RWPE1 (cell line): ENCODE measurements at regions not wholly inside any gene's neighbourhood (a gene's known extent, or its start where the extent isn't known, plus 50 kb on each side); places are given as distances from the start of the nearest gene placed in this dataset.

ENCODE experiments used
- CTCF ChIA-PET: fragments of 350-600 bp; sonication (Branson Sonifier 250); formaldehyde crosslinking; extraction: SDS; loops from one replicate; lab custom pipeline; 2021; lab: Yijun Ruan, JAX
- POLR2A ChIA-PET: fragments of 400-600 bp; formaldehyde crosslinking; extraction: SDS; loops from one replicate; lab custom pipeline; 2020; ENCODE audit warnings: antibody characterized with exemption; ENCODE audit not compliant: low non-redundant PET; lab: Yijun Ruan, JAX
- DNase-seq: peaks from one replicate; pipeline ENCODE4 v3.0.0; 2012; ENCODE audit warnings: low spot score
- H3K27ac ChIP-seq: fragments of 450-650 bp; 2 replicates; pipeline ENCODE4 v1.5.1; 2017
- CTCF ChIP-seq: fragments of 450-650 bp; conservative IDR thresholded peaks from 2 replicates; pipeline ENCODE4 v1.5.1; 2017; ENCODE audit warnings: low read depth, mild to moderate bottlenecking

GRCh38 chr11:109853156-109853776, 239.9 kb upstream of the ZC3H12C start:
- no peak overlapping the region for H3K27ac ChIP-seq
- DNase-seq: peak; percentile 18
- peak; percentile 47 for TF ChIP-seq CTCF
- ChIA-PET POLR2A (no interaction called here), CTCF (interaction anchor here (0.6 to 3.1 kb wide), 6 partner anchors 11 to 1155 kb away, joined by 3 to 13 read pairs (median 4); no protein-coding TSS in a partner anchor)

- H3K27ac ChIP-seq: no peak overlapping the region
- CTCF ChIA-PET: interaction anchor here (0.6 to 1.2 kb wide), 3 partner anchors 27 to 228 kb away, joined by 3 read pairs; no protein-coding TSS in a partner anchor
- no peak for DNase-seq
- POLR2A ChIA-PET: no interaction called here
- no peak for TF ChIP-seq CTCF
These were observed 238.5 kb upstream of the ZC3H12C start for GRCh38 chr11:109854731-109855130.

GRCh38 chr11:109856928-109857327, 236.3 kb upstream of the ZC3H12C start:
- no peak for DNase-seq
- H3K27ac ChIP-seq: no peak overlapping the region
- CTCF ChIA-PET: no interaction called here
- no peak for TF ChIP-seq CTCF
- POLR2A ChIA-PET: no interaction called here

DNA sequence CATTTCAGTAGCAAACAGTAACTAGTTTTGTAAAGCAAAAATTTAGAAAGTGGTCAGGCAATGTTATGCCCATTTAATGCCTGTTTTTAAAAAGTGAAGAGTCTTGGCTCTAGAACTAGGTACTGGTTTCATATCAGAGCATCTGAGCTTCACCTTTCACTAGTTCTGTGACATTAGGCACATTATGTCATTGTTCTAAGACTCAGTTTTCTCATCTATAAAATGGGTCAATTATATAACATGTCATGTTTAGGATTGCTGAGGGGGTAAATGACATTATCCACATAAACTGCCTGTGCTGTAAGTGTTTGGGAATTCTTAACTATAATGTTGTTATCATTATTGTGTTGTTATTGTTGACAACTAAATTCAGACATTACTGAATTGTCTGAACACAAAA, 235.6 kb upstream of the ZC3H12C start:
- no peak overlapping the region for H3K27ac ChIP-seq
- no peak for TF ChIP-seq CTCF
- ChIA-PET POLR2A (no interaction called here), CTCF (no interaction called here)
- no peak for DNase-seq

- DNase-seq: no peak
- H3K27ac ChIP-seq: no peak overlapping the region
- ChIA-PET POLR2A (no interaction called here), CTCF (no interaction called here)
- no peak for TF ChIP-seq CTCF
These were observed 235.0 kb upstream of the ZC3H12C start for GRCh38 chr11:109858152-109858551.

GRCh38 chr11:109859045-109859724, 234.0 kb upstream of the ZC3H12C start:
- ChIA-PET CTCF (interaction anchor here (0.8 kb wide), 1 partner anchor 91 kb away, joined by 3 read pairs; no protein-coding TSS in a partner anchor), POLR2A (no interaction called here)
- TF ChIP-seq CTCF: no peak
- no peak overlapping the region for H3K27ac ChIP-seq
- DNase-seq: no peak
